ENCODE measurements at regions not wholly inside any gene's neighbourhood (a gene's known extent, or its start where the extent isn't known, plus 50 kb on each side); places are given as distances from the start of the nearest gene placed in this dataset.

GRCh38 chr2:186304064-186304463 lies 182.0 kb upstream of the ZC3H15 start:
- DNase-seq, result no peak
- Histone ChIP-seq H3K27me3 (no peaks in the 10 kb centered on the region), H3K9me3 (no peaks in the 10 kb centered on the region), H3K27ac (no peak overlapping the region), H3K4me3 (no peak overlapping the region), H3K9ac (ENCODE audit: low read depth in 2 of 2, low read length in 2 of 2) (no peak overlapping the region), H3K36me3 (no peaks in the 10 kb centered on the region), H3K4me1 (no peaks in the 10 kb centered on the region)
- intact Hi-C loops (cut with DNase I), result no loop called here
- no peak for TF ChIP-seq CTCF (IDR thresholded peaks at IDR 0.05)

GRCh38 chr2:186306754-186307153 lies 179.3 kb upstream of the ZC3H15 start:
- TF ChIP-seq CTCF (IDR thresholded peaks at IDR 0.05), result no peak
- no peaks in the 10 kb centered on the region for H3K36me3 ChIP-seq
- no peak overlapping the region for H3K27ac ChIP-seq
- H3K4me1 ChIP-seq, result no peaks in the 10 kb centered on the region
- H3K27me3 ChIP-seq, result no peaks in the 10 kb centered on the region
- intact Hi-C loops (cut with DNase I), result no loop called here
- H3K4me3 ChIP-seq, result no peak overlapping the region
- no peak overlapping the region for H3K9ac ChIP-seq (ENCODE audit: low read depth in 2 of 2, low read length in 2 of 2)
- no peaks in the 10 kb centered on the region for H3K9me3 ChIP-seq
- DNase-seq, result no peak

GRCh38 chr2:186307871-186308270 lies 178.2 kb upstream of the ZC3H15 start:
- Histone ChIP-seq H3K4me1 (no peaks in the 10 kb centered on the region), H3K9me3 (no peaks in the 10 kb centered on the region), H3K4me3 (no peak overlapping the region), H3K9ac (ENCODE audit: low read depth in 2 of 2, low read length in 2 of 2) (no peak overlapping the region), H3K27me3 (no peaks in the 10 kb centered on the region), H3K27ac (no peak overlapping the region), H3K36me3 (no peaks in the 10 kb centered on the region)
- no peak for TF ChIP-seq CTCF (IDR thresholded peaks at IDR 0.05)
- intact Hi-C loops (cut with DNase I), result no loop called here
- no peak for DNase-seq

GRCh38 chr2:186308347-186308746 lies 177.7 kb upstream of the ZC3H15 start:
- H3K36me3 ChIP-seq, result no peaks in the 10 kb centered on the region
- H3K27me3 ChIP-seq, result no peaks in the 10 kb centered on the region
- H3K4me1 ChIP-seq, result no peaks in the 10 kb centered on the region
- H3K9ac ChIP-seq (ENCODE audit: low read depth in 2 of 2, low read length in 2 of 2), result no peak overlapping the region
- no peak overlapping the region for H3K27ac ChIP-seq
- no peak for DNase-seq
- no peak overlapping the region for H3K4me3 ChIP-seq
- TF ChIP-seq CTCF (IDR thresholded peaks at IDR 0.05), result no peak
- intact Hi-C loops (cut with DNase I), result no loop called here
- H3K9me3 ChIP-seq, result no peaks in the 10 kb centered on the region

GRCh38 chr2:186309901-186310300 lies 176.2 kb upstream of the ZC3H15 start:
- Histone ChIP-seq H3K27ac (no peak overlapping the region), H3K27me3 (no peaks in the 10 kb centered on the region), H3K9ac (ENCODE audit: low read depth in 2 of 2, low read length in 2 of 2) (no peak overlapping the region), H3K36me3 (no peaks in the 10 kb centered on the region), H3K4me1 (no peaks in the 10 kb centered on the region), H3K4me3 (no peak overlapping the region), H3K9me3 (no peaks in the 10 kb centered on the region)
- TF ChIP-seq CTCF (IDR thresholded peaks at IDR 0.05), result no peak
- intact Hi-C loops (cut with DNase I), result no loop called here
- no peak for DNase-seq

GRCh38 chr2:186319105-186319504 lies 167.0 kb upstream of the ZC3H15 start:
- Histone ChIP-seq H3K4me3 (no peak overlapping the region), H3K36me3 (no peaks in the 10 kb centered on the region), H3K27ac (no peak overlapping the region), H3K27me3 (no peaks in the 10 kb centered on the region), H3K9me3 (no peaks in the 10 kb centered on the region), H3K4me1 (no peaks in the 10 kb centered on the region), H3K9ac (ENCODE audit: low read depth in 2 of 2, low read length in 2 of 2) (no peak overlapping the region)
- TF ChIP-seq CTCF (IDR thresholded peaks at IDR 0.05), result no peak
- no peak for DNase-seq
- intact Hi-C loops (cut with DNase I), result no loop called here
